NCI-H128 (cell line): ENCODE measurements at regions not wholly inside any gene's neighbourhood (a gene's known extent, or its start where the extent isn't known, plus 50 kb on each side); places are given as distances from the start of the nearest gene placed in this dataset.

Source experiments
- DNase-seq: peaks from one replicate; lab custom pipeline; 2025; ENCODE audit not compliant: unreplicated experiment; lab: John Stamatoyannopoulos, UW

GRCh38 chr22:25366408-25366807 lies 147.0 kb downstream of the CRYBB2 start:
- DNase-seq: no peak

DNA sequence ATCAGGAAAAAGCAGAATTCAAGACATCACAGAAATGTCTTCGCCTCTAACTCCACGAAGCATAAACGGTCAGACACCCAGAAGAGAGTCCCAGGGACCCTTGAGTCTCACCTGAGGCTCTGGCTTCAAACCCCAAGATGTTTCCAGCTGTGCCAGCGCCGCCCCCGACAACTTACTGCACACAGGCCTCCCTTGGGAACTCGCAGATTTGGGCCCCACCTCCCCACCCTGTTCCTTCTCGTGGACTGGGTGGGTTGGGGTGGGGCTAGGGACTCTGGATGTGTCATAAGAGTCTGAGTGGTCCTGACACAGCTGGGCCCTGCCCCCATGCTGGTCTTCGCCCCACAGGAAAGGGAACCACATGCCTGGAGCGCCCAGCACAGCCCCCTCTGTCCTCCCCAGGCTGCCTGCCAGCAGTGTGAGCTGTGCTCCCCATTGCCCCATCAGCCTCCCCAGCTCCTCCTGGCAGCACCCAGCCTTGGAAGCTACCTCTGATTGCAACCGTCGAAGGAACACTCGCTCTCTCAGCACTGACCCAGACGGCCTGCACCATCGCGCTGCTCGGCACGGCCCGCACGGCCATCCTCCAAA lies 147.5 kb downstream of the CRYBB2 start:
- no peak for DNase-seq

DNA sequence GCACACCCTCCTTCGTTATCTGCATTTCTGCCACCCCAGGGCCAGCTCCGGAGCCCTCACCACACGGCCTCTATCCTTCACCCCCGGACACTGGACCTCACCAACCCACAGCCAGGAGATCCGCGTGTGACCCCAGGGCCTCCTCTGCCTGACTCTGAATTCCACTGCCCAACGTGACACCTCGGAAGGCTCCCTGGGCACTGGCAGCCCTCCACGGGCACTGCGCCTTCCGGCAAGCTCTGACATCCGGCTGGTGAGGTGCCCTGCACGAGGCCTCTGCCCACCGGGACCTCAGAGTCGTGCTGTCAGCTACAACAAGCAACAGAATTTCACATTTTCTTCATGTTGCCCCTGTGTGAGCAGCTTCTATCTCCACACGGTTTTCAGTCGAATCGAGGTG lies 148.3 kb downstream of the CRYBB2 start:
- no peak for DNase-seq

DNA sequence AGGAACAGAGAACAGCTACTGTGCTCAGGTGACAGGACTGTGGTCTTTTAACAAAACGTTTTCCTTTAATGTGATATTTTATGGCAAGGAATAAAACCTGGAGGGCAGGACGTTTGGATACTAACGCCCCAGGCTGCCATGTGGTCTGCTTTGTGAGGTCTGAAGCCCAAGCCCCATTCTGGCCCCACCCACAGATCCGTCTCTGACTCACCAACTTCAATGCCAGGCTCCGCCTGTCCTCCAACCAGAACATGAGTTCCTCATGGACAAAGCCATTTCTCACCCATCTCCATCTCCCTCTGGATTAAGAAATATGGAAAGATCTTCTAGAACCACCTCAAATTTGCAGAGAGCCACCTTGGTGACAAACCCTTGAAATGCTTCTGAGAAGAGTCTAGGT lies 148.8 kb downstream of the CRYBB2 start:
- no peak for DNase-seq

GRCh38 chr22:25369041-25369440 lies 149.6 kb downstream of the CRYBB2 start:
- DNase-seq: no peak

- no peak for DNase-seq
Observed at GRCh38 chr22:25370322-25370721, 150.9 kb downstream of the CRYBB2 start.

DNA sequence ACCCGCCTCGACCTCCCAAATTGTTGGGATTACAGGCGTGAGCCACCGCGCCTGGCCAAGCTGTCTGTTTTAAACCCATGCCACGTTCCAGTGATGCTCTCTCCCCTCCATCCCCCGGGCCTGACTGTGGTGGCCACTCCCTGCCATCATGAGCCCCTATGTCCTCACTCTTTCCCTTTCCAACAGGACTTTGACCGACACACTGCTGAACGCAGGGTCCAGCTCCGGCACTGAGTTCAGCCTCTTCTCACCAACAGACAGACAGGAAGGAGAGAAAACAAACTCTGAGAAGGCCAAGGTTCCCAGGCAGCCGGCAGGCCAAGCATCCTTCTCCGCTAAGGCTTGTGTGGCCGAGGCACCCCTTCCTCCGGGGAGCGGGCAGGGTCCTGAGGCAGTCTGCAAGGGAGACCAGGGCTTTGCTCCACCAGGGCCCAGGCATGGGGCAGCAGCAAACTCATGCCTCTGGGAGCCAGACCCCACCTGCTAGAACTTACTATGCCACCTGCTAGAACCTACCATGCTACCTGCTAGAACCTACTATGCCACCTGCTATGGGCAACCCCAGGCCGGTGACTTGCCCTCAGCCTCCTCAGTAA lies 152.7 kb downstream of the CRYBB2 start:
- no peak for DNase-seq

GRCh38 chr22:25373961-25374360 lies 154.5 kb downstream of the CRYBB2 start:
- DNase-seq: no peak

DNA sequence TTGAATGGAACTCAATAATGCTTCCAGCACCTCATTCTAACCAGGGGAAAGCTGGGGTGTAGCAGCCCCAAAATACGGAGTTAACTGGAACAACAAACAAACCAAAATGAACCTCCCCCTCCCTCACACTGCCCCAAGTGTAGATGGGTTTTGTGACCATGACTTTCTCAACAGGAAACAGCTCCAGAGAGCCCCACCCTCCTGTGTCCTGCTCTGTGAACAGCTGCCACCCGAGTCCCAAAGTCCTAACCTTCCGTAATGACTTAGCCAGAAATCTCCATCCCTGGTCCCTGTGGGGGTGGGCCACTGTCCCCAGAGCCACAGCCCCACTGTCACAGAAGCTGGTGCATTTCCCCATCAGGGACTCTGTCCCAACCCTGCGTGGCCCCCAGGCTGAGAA lies 155.4 kb downstream of the CRYBB2 start:
- no peak for DNase-seq

DNA sequence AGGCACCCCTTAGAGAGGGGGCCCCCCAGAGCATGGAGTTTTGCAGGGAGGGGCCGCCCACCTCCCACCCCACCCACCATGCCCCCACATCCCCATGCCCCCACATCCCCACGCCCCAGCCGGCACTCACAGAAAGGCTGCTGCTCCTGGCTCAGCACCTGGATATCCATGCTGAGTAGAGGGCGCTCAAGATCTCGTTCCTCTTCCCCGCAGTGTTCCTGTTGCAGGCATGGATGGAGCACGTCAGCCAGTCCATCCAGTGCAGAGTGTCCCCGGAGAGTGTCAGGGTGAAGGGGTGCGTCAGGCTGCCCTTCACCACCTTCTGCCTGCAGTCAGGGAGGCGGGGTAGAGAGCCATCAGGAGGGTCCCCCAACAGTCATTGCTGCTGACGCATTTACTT lies 156.2 kb downstream of the CRYBB2 start:
- no peak for DNase-seq

DNA sequence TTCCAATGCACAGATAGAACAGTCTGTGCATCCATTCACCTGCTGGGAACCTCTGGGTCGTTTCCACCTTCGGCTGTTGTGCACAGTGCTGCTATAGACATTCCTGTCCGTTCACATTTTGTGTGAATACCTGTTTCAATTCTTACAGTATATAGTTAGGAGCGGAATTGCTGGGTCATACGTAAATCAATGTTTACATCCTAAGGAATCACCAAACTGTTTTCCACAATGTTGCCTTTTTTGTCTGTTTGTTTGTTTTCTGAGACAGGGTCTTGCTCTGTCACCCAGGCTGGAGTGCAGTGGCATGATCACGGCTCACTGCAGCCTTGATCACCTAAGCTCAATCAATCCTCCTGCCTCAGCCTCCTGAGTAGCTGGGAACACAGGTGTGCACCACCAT lies 158.3 kb downstream of the CRYBB2 start:
- no peak for DNase-seq

GRCh38 chr22:25380122-25380747 lies 160.8 kb downstream of the CRYBB2 start:
- no peak for DNase-seq

DNA sequence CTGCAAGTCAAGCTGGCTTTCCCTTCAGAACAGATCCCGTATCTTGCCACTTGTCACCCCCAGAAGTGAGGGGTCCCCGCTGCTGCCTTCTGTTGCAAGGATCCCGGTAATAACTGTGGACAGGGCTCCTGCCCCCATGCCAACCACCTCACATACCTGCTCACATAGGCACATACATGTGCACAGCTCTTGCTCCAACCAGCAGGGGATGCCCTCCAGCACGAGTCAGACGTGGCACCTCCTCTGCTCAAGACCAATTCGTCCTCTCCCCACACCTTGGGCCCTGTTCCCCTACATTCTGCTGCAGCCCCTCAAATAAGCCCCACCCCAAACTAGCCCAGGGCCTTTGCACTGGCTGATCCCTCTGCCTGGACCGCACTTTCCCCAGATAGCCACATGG lies 163.3 kb downstream of the CRYBB2 start:
- DNase-seq: no peak

DNA sequence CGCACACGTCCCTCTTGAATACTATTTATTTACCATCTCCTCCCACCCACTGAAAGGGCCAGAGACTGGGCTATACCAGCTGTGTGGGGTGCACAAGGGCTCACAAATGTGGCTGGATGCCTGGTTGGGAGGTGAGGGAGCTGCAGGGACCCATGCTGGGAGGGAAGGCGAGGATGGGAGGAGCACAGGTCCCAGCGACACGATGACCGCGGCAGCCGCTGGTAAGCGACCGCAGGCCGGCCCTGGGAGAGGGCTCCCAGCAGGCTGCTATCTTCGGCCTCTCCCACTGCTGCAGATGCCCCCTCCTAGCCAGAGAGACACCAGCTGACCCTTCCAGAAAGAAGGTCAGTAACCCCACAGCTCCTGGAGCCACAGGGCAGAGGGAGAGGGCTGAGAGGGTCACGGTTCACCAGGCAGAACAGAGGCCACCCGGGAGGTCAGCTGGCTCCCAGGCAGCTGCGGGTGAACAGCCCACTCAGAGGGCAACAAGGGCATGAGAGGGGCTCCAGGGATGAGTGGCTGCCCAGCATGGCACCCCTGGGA lies 163.9 kb downstream of the CRYBB2 start:
- DNase-seq: no peak

DNA sequence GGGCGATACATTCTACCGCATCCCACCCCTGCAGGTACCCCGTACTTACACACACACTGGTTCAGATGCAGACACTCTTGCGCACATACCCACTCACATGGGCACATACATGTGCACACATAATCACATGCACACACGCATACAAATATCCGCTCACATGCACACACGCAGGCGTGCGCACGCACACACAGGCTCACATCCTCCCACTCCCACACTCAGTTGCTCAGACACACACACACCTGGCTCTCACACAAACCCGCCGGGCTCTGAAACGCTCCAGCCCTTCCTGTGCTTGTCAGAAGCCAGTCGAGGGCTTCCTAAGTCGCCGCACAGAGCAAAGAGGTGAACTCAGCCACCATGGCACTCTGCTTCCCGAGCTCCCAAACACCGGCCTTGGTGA lies 164.5 kb downstream of the CRYBB2 start:
- DNase-seq: no peak

- no peak for DNase-seq
Observed at GRCh38 chr22:25386538-25386884, 167.1 kb downstream of the CRYBB2 start.

- DNase-seq: no peak
Observed at GRCh38 chr22:25388415-25388814, 169.0 kb downstream of the CRYBB2 start.

- DNase-seq: no peak
Observed at GRCh38 chr22:25388866-25389540, 169.6 kb downstream of the CRYBB2 start.

DNA sequence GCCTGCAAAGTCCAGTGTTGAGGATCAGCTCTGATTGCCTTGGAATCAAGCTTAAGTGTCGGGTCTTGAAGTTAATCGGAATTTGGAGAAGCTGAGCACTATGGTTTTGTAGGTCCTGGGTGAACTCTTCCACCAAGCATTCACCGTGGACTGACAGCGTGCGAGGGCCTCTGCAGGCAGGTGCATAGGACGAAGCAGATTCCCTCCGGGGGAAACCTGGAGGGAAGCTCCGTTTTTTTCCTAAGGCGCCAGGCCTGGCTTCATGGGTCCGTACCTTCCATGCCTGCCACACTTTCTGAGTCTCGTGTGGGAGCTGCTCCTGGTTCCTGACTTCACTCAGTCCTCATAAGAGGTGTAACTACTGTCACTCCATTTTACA lies 170.1 kb downstream of the CRYBB2 start:
- no peak for DNase-seq

GRCh38 chr22:25390297-25391240 lies 171.1 kb downstream of the CRYBB2 start:
- no peak for DNase-seq

DNA sequence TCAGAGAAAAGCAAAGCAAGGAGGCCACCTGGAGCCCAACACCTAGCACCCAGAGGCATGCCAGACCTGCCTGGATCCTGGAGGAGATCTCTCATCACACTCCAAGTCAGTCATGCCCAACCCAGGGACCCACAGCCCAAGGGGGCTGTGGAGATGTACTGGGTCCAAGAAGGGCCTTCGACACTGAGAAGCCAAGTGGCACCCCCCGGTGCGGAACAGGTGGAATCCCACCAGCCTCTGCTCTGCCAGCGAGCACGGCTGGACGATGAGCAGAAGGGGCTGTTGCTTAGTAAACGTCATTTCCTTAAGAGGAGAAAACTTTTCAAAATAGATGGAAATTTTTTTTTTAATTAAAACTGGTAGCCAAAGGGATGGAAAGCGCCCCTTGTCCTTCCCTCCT lies 171.9 kb upstream of the GRK3 start:
- DNase-seq: no peak
